Stimulated activated CD8-positive, alpha-beta memory T cell treated with anti-CD3 and anti-CD28 coated beads, Interleukin-15, amount 100 ng/mL, for 24 hours (primary cell): ENCODE measurements at regions not wholly inside any gene's neighbourhood (a gene's known extent, or its start where the extent isn't known, plus 50 kb on each side); places are given as distances from the start of the nearest gene placed in this dataset.
"Not testable (repeated sequence)": the region's sequence is repeated elsewhere in the genome, so short reads cannot be mapped to it uniquely, and the experiment has no call there.

ENCODE experiments used
- DNase-seq: peaks from one replicate; pipeline ENCODE4 v3.0.0-alpha.2; 2020; ENCODE audit warnings: low read depth

DNA sequence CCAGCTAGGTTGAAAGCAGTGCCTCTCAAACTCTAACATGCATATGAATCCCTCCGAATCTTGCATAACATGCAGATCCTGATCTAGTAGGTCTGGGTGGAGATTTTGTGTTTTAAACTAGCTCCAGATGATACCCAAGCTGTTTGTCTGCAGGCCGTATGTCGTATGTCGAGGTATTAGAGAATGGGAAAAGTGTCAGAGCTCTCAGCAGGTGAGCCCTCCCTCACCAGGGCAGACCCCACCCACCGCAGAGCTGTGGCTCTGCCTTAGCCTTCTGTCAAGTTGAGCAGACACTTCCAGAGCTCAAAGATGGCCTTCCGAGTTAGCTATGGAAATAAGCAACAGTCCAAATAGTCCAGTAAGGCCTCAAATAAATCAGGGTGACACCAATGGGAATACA, 83.2 kb upstream of the MAP3K1 start:
- DNase-seq = no peak

DNA sequence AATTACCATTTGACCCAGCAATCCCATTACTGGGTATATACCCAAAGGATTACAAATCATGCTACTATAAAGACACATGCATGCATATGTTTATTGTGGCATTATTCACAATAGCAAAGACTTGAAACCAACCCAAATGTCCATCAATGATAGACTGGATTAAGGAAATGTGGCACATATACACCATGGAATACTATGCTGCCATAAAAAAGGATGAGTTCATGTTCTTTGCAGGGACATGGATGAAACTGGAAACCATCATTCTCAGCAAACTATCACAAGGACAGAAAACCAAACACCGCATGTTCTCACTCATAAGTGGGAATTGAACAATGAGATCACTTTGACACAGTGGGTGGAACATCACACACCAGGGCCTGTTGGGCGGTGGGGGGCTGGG, 83.9 kb upstream of the MAP3K1 start:
- DNase-seq = not testable (repeated sequence)

DNA sequence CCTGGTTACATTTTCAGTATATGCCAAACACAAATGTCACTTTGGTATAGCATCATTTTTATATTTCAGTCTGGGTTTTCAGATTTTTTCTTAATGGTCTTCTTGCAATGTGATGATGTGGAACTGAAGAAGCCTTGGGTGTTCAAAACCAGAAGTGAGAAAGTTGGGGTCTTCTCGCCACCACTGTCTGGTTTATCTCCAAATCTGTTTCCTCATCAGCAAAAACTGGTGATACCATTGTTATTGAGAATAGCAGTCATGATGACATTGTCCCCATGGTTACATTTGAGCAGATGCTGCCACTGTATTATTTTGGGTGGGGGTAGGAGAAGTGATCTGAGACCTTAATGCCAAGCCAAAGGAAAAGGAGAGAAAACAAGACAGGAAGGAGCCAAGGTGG, 85.9 kb upstream of the MAP3K1 start:
- DNase-seq = no peak

DNA sequence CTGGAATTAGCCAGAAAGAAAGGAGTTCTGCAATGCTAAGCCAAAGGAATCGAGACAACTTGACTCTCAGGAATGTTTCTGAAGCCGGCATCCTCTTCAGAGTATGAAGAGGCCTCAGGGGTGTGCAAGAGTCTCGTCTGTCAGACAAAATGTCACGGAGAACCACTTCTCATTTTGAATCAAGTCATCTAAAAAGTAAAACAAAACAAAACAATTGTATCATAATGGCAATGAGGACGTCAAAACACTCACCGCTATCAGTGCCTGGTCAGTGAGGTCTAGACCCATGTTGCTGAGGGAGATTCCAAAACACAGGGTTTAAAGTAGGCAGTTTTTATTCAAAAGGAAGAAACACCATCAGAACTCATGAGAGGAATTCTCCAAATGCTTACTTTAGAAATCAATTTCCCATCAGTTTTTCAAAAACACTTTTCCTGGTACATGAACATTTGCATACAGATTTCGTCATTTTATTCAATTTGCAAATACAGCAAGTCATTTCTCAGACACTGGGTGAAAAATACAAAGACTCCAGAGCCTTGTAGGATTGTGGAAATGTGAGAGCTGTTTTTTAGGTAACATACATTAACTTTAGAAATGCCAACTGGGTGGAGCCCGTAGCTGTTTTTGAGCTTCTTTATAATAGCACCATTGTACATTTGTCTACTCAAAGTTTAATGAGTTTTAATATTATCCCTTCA, 89.5 kb upstream of the MAP3K1 start:
- no peak for DNase-seq

DNA sequence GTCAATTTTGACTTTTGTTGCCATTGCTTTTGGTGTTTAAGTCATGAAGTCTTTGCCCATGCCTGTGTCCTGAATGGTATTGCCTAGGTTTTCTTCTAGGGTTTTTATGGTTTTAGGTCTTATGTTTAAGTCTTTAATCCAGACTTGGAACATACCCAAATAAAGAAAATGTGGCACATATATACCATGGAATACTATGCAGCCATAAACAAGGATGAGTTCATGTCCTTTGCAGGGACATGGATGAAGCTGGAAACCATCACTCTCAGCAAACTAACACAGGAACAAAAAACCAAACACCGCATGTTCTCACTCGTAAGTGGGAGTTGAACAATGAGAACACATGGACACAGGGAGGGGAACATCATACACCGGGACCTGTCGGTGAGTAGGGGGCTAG, 90.5 kb upstream of the MAP3K1 start:
- DNase-seq = not testable (repeated sequence)

DNA sequence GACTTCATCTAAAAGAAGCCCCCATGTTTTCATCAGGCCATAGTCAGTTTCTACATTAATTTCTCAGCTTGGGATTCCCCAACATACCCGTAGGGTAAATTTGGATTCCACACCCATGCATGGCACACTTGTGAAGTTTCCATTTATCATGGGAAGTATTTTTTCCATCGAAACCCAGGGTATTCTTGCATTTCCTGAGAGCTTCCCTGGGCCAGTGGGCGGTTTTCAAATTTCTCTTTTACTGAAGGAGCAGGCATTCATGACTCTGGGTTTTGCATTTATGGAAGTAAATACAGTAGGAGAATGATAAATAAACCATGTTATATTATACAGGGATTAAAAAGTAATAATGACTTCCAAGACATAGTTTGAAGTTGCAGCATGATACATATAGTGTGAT, 93.0 kb upstream of the MAP3K1 start:
- no peak for DNase-seq

DNA sequence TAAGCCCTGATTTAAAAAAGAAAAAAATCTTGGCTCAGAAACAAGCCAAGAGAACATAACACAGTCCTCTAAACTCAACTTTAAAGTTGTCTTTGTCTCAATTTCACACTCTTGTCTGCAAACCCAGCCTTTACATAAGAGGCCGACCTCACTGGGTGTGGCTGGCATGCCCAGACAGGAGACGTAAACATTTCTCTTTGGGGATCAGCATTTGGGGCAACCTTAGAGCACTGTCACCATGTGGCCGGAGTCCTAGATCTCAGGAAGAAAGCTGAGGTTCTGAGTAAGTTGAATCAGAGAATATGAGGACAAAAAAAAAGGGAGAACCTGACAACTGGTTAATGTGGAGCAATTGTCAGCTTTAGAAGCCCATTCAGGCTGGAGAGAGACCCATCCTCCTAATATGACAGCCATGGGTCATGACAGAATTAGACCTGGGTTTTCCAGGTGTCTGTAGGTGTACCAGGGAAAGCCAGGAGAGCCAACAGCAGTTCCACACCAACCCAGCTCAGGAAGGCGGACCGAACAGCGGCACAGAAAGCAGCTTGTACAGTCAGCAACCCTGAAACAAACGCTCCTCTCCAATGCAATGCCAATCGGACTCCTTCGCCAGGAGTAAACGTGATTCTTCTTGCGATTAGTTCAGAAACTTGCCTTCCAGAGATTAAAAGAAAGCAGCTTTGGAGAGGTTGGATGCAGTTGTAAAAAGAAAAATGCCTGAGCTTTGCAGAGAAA, 97.9 kb upstream of the MAP3K1 start:
- no peak for DNase-seq

DNA sequence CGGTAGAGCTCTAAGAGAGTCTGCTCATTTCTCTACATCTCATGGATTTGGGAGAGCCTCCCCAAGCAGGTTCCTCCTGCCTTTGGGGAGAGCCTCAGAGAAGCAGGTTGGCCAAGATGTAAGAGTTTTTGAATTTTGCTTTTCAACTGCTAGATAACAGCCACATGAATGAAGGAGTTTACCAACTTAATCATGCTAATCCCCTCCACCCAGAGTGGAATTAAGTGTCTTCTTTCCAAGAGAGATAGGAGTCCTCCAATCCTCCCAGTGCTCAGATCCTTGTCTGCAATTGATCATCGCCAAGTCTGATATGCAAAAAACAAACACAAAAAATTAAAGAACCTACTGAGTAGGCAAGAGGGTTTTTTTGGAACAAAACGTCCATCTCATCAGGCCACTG, 99.4 kb upstream of the MAP3K1 start:
- DNase-seq = no peak

DNA sequence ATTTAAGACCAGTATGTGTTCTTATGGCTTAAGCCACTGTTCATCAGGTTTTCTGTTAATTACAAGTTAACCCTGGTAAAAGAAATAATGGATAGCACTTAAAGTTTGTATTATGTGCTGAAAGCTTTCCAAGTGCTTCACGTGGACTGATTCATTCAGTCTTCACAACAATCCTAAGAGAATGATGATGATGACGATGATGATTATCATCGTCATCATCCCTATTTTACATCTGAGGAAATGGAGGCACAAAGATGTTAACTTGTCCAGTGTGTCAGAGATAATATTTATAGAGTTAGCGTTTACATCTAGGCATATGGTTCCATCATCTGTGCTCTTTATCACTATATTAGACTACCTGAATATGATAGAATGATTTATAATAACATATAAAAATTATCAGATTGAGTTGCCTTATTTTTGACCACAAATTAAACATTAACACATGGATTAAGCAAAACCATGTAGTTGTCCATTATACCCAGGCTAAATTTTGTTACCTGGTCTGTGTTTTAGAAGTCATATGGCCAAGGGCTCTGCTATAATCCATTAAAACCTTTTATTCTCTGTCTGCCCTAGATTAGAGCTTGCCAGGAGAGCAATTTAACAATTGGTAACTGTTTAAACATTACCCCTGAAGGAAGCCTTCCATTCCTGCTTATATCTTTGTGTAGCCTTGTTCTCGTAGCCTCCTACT, 102.3 kb upstream of the MAP3K1 start:
- no peak for DNase-seq

DNA sequence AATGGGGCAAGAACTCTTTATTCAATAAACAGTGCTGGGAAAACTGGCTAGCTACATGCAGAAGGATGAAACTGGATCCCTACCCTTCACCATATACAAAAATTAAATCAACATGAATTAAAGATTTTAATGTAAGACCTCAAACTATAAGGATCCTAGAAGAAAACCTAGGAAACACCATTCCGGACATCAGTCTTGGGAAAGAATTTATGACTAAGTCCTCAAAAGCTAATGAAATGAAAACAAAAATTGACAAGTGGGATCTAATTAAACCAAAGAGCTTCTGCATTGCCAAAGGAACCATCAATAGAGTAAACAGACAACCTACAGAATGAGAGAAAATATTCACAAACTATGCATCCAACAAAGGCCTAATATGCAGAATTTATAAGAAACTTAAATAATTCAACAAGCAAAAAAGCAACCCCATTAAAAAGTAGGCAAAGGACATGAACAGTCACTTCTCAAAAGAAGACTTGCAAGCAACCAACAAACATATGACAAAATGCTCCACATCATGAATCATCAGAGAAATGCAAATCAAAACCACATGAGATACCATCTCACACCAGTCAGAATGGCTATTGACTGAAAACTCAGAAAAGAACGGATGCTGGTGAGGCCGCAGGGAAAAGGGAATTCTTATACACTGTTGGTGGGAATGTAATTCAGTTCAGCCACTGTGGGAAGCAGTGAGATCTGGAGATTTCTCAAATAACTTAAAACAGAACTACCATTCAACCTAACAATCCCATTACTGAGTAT, 104.3 kb upstream of the MAP3K1 start:
- DNase-seq = no peak

DNA sequence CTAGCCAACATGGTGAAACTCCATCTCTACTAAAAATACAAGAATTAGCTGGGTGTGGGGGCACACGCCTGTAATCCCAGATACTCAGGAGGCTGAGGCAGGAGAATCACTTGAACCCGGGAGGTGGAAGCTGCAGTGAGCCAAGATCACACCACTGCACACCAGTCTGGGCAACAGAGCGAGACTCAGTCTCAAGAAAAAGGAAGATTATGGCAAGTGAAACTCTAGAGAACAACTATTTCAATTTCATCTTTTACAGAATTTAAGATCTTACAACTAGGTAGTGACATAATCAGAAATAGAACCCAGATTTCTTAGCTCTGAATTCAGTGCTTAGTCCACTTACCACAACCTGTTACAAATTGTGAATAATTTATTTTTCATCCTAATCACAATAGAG, 108.8 kb upstream of the MAP3K1 start:
- DNase-seq = no peak

DNA sequence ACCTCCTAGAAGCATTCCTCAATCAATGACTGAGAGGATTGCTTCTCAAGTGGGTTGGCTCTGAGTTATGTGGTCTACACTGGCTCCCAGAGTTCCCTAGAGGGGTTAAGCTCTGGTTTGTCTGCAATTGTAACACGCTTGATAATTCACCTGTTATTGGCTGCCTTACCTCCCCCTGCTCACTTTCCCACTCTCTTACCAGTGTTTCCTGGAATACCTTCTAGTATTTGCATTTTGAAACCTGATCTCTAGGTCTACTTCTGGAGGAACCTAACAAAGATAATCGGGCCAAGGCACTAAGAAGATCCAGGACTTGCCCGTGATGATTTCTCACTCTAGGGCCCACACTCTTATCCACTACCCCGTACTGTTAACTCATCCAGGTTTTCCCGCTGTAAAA, 110.1 kb upstream of the MAP3K1 start:
- DNase-seq = no peak

DNA sequence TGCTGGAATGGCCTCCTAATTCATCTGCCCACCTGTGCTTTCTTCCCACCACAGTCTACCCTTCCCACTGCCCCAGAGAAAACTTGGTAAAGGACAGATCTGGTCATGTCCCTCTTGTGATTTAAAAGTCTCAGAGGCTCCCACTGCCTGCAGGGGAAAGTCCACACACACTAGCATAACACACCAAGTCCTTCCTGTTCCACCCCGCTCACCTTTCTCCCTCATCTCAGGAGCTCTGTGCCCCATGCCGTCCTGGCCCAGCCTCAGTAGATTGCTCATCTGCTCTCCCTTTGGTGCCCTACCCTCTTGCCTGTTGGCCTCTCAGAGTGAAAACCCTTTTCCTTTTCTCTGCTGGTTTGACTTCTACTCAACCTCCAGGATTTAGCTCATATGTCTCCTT, 111.4 kb upstream of the MAP3K1 start:
- DNase-seq = no peak

DNA sequence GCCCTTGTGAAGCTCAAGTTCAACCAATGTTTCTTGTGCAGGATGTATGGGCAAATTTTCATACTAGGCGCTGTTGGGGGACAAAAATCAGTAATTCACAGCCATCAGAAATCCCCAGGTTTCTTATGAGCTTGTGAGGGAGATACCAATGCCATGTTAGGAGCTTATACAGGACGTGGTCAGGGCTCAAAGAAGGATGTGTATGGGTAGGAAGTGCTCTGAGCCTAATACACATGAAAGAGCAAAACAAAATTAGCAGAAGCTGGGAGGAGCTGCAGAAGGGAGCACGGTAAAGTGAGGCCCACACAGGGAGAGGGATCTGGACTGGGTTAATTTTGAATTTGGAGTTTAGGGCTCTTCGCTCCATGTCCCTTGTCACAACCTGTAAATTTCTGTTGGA, 114.6 kb upstream of the MAP3K1 start:
- no peak for DNase-seq

DNA sequence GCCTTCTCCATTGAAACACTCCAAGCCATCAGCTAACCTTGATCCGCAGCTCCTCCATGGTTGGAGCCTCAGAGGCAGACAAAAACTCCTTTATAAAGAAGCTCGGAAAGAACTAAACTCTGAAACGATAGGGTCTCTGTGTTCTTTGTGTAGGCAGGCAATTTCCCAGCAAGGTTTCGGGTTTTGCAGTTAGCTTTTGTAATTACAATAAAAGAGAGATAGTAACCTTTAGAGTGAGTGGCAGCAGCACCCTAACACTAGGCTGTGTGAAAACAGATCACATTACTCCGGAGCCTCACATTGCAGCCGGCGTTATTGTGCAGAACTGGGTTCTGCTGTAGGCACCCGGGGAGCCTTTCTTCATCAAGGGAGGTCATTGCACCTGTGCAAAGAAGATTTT, 115.8 kb upstream of the MAP3K1 start:
- DNase-seq = no peak

DNA sequence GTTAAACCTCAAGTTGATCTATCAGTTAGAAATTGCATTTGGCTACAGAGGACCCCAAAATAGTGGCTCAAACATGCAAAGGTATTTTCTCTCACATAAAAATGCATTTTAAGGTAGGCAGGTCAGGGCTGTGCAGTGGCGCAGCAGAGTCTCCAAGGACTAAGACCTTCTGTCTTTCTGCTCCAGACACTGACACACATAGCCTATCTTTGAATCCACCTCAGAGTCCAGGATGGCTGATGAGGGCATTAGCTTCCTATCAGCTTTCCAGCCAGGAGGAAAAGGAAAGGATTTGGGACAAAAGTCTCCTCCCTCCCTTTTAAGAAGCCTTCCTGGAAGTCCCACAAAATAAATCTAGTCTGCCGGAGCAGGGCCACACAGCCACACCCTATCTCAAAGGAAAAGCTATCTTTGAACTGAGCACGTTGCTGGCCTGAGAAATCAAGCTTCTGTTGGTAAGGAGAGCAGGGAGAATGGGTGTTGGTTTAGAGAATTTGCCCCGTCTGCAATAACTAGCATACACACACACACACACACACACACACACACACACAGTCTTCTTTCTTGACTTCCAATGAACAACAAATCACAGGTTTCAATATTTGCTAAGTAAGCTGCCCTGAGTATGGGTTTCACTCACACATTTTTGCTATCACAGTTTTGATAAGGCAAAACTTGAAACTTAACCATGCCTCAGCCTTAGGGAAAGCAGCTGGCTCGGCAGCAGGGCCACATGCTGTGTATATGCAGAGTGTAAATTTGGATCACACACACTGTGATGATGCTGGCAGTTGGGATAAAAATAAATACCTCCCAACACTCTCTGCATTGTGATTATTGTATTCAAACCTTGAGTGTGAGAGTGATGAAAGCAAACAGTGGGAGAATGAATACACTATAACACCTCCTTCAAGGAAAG, 116.6 kb upstream of the MAP3K1 start:
- no peak for DNase-seq

DNA sequence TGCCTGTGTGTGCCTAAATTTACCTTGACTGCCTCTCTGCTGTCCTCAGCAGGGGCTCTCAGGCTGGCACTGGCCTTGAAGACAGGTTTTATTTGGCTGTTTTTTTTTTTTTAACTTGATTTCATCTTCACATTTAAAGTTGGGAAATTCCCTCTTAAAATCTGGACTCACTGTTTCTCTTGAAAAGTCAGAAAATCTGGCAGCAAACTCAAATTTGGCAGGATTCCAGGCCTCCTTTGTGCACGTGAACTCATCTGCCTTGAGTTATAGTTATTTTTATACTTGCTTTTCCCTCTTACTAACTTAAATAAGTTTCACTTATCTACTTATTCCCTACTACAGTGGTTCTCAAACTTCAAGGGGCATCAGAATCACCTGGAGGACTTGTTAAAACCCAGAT, 118.4 kb upstream of the MAP3K1 start:
- no peak for DNase-seq

DNA sequence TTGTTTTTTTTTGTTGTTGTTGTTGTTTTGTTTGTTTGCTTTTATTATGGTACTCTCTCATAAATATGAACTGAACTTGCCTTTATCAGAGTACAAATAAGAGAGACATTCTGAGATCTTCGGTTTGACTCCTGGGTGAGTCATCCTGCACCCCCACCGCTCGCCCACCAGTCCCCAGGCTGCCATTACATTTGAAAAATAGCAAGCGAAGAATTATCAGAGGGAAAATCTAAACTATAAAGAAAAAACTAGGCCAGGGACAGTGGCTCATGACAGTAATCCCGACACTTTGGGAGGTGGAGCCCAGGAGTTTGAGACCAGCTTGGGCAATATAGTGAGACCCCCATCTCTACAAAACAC, 122.1 kb upstream of the MAP3K1 start:
- DNase-seq = no peak

DNA sequence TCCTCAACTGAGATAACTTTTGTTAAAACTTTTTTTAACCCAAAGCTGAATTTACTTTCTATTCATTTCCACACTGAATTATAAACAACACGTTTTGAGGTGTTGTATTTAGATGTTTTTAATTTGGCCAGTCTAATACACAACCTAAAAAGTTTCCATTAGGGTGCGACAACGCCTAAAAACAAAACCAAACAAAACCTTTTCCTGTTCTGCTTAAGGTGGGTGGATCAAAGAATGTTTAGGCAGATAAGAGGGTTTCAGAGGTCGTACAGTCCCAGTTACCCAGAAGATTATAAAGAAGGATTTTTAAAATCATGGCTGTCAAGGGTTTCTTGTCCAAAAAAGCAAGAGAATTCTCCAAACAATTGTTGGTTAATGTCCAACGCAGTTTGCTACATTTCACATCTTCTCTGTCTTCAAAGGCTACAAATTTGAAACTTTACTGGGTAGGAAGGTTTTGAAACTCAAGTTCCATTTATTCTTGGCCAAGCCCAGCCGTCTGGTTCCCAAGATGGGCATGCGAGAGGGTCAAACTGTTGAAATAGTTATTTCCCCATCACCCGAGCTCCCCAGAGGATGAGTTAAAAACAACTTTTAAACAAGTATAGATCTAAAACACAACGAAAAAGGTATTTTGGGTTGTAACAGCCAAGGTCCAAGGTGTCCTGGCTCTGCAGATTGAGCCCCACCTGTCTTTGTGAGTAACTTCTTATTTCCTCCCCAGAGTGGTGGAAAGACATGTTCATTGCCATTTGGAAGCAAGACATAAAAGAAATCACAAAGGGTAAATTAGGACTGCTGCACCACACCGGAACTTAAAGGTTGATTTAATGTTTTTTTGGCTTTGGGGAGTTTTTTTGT, 122.8 kb upstream of the MAP3K1 start:
- no peak for DNase-seq

DNA sequence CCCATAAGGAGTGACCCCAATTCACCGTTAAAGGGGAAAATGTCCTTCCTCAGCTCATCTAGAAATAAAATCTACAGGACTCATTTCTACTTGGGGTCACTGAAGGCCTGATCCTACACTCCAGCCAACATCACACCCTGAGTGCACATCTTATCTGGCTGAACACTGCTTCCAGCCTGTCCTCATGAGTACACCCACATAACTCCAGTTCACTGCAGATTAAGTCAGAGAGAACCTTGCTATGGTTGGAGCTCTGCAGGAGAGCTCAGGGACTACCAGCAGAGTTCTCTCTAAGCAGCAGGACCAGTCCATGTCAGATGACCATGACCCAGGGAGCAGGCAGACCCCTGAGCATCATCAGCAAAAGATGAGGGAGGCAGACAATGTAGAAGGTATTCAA, 126.9 kb upstream of the MAP3K1 start:
- DNase-seq = no peak
